HEK293 (cell line): ENCODE measurements at regions not wholly inside any gene's neighbourhood (a gene's known extent, or its start where the extent isn't known, plus 50 kb on each side); places are given as distances from the start of the nearest gene placed in this dataset.

Experiments
- CTCF ChIA-PET: fragments of 350-600 bp; formaldehyde crosslinking; extraction: SDS; loops from one replicate; lab custom pipeline; 2021; ENCODE audit warnings: antibody characterized with exemption; lab: Yijun Ruan, JAX
- POLR2A ChIA-PET: fragments of 300-600 bp; formaldehyde crosslinking; extraction: SDS; loops from one replicate; lab custom pipeline; 2020; ENCODE audit warnings: antibody characterized with exemption, inconsistent platforms; lab: Yijun Ruan, JAX
- H3K27ac ChIP-seq: fragments of 200-500 bp; sonication (Bioruptor generic); 2 replicates; pipeline ENCODE4 v1.5.1; 2014; ENCODE audit warnings: low read depth, low read length, control low read depth, inconsistent platforms; ENCODE audit errors: extremely low read depth
- H3K36me3 ChIP-seq, 2 experiments: fragments of 200-500 bp in 1 of 2; sonication (Bioruptor generic) in 1 of 2; 1 replicate in 1 of 2; 2 replicates in 1 of 2; pipeline ENCODE4 v1.5.1; 2014 to 2017; ENCODE audit warnings: inconsistent platforms in 2 of 2, low read length in 2 of 2; ENCODE audit not compliant: control insufficient read depth in 2 of 2, insufficient read depth in 1 of 2
- H3K4me1 ChIP-seq: fragments of 200-500 bp; sonication (Bioruptor generic); 2 replicates; pipeline ENCODE4 v1.5.1; 2014; ENCODE audit warnings: mild to moderate bottlenecking, low read length, inconsistent platforms; ENCODE audit not compliant: control insufficient read depth, insufficient read depth
- H3K4me3 ChIP-seq: 2 replicates; pipeline ENCODE4 v1.5.1; 2011; ENCODE audit warnings: low read depth, mild to moderate bottlenecking, control low read depth, low read length, moderate library complexity
- H3K9me3 ChIP-seq: fragments of 200-500 bp; sonication (Bioruptor generic); 2 replicates; pipeline ENCODE4 v1.5.1; 2014; ENCODE audit warnings: low read depth, low read length, inconsistent platforms; ENCODE audit not compliant: control insufficient read depth, insufficient read depth
- BCL11B ChIP-seq: fragments of 450-650 bp; formaldehyde crosslinking; IDR thresholded peaks from 2 replicates; pipeline ENCODE4 v1.5.1; 2016; ENCODE audit warnings: low read depth, missing biosample characterization, missing genetic modification characterization
- FEZF1 ChIP-seq: fragments of 450-650 bp; formaldehyde crosslinking; IDR thresholded peaks from 2 replicates; pipeline ENCODE4 v1.5.1; 2016; ENCODE audit warnings: missing biosample characterization, missing genetic modification characterization
- GFI1B ChIP-seq: fragments of 450-650 bp; formaldehyde crosslinking; IDR thresholded peaks from 2 replicates; pipeline ENCODE4 v1.5.1; 2016; ENCODE audit warnings: missing biosample characterization, missing genetic modification characterization
- HOXA7 ChIP-seq: sonication (generic); formaldehyde crosslinking; IDR thresholded peaks from 2 replicates; pipeline ENCODE4 v1.8.1; 2022; ENCODE audit warnings: missing genetic modification reagents, borderline replicate concordance
- KLF9 ChIP-seq: fragments of 450-650 bp; formaldehyde crosslinking; IDR thresholded peaks from 2 replicates; pipeline ENCODE4 v1.5.1; 2016; ENCODE audit warnings: missing biosample characterization, missing genetic modification characterization, low read depth
- SP7 ChIP-seq: fragments of 450-650 bp; formaldehyde crosslinking; IDR thresholded peaks from 2 replicates; pipeline ENCODE4 v1.5.1; 2016; ENCODE audit warnings: missing biosample characterization, missing genetic modification characterization
- YY1 ChIP-seq: fragments of 450-650 bp; formaldehyde crosslinking; IDR thresholded peaks from 2 replicates; pipeline ENCODE4 v1.5.1; 2018; ENCODE audit warnings: missing biosample characterization, missing genetic modification characterization
- ZNF114 ChIP-seq: fragments of 450-650 bp; formaldehyde crosslinking; IDR thresholded peaks from 2 replicates; pipeline ENCODE4 v1.5.0; 2017; ENCODE audit warnings: missing biosample characterization, missing genetic modification characterization
- ZNF510 ChIP-seq: fragments of 450-650 bp; formaldehyde crosslinking; IDR thresholded peaks from 2 replicates; pipeline ENCODE4 v1.5.1; 2018; ENCODE audit warnings: mild to moderate bottlenecking, missing genetic modification characterization, missing biosample characterization; ENCODE audit not compliant: insufficient replicate concordance
- ZNF660 ChIP-seq: fragments of 450-650 bp; IDR thresholded peaks from 2 replicates; pipeline ENCODE4 v1.5.1; 2018; ENCODE audit warnings: missing biosample characterization, mild to moderate bottlenecking, missing genetic modification characterization
- ZNF677 ChIP-seq: fragments of 450-650 bp; IDR thresholded peaks from 2 replicates; pipeline ENCODE4 v1.5.0; 2018; ENCODE audit warnings: missing biosample characterization, mild to moderate bottlenecking, missing genetic modification characterization, moderate library complexity
- ZNF701 ChIP-seq: fragments of 450-650 bp; formaldehyde crosslinking; IDR thresholded peaks from 2 replicates; pipeline ENCODE4 v1.5.1; 2016; ENCODE audit warnings: missing biosample characterization, missing genetic modification characterization
- ZSCAN16 ChIP-seq: fragments of 450-650 bp; formaldehyde crosslinking; IDR thresholded peaks from 2 replicates; pipeline ENCODE4 v1.5.1; 2016; ENCODE audit warnings: missing biosample characterization, missing genetic modification characterization
- TF ChIP-seq, protein P1 (sequence below): IDR thresholded peaks from 2 replicates; pipeline ENCODE4 v1.6.1; 2011; ENCODE audit warnings: mild to moderate bottlenecking, low read depth, low read length, borderline replicate concordance
- TF ChIP-seq, protein P2 (sequence below): fragments of 450-650 bp; formaldehyde crosslinking; IDR thresholded peaks from 2 replicates; pipeline ENCODE4 v1.5.1; 2016; ENCODE audit warnings: missing biosample characterization, missing genetic modification characterization
- TF ChIP-seq, protein P3 (sequence below): fragments of 450-650 bp; formaldehyde crosslinking; IDR thresholded peaks from 2 replicates; pipeline ENCODE4 v1.5.1; 2016; ENCODE audit warnings: missing biosample characterization, missing genetic modification characterization
- TF ChIP-seq, protein P4 (sequence below): fragments of 450-650 bp; formaldehyde crosslinking; IDR thresholded peaks from 2 replicates; pipeline ENCODE4 v1.5.1; 2016; ENCODE audit warnings: missing biosample characterization, missing genetic modification characterization
- TF ChIP-seq, protein P5 (sequence below): fragments of 450-650 bp; formaldehyde crosslinking; IDR thresholded peaks from 2 replicates; pipeline ENCODE4 v1.5.1; 2016; ENCODE audit warnings: missing biosample characterization, missing genetic modification characterization
- TF ChIP-seq, protein P6 (sequence below): sonication (generic); formaldehyde crosslinking; IDR thresholded peaks from 2 replicates; pipeline ENCODE4 v1.8.1; 2022; ENCODE audit warnings: mild to moderate bottlenecking, moderate library complexity, missing genetic modification reagents

DNA sequence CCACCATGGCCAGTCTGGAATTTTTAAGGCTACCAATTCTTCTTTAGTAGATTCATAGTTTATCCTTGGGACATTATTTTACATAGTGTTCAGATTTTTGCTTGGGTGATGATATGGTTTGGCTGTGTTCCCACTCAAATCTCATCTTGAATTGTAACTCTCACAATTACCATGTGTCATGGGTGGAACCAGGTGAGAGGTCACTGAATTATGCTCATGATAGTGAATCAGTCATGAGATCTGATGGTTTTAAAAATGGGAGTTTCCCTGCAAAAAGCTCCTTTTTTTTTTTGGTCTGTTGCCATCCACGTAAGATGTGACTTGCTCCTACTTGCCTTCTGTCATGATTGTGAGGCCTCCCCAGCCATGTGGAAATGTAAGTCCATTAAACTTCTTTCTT lies 163.9 kb downstream of the GABRG2 start:
- ChIA-PET POLR2A (no interaction called here), CTCF (no interaction called here)
- H3K27ac ChIP-seq, result no peak overlapping the region
- H3K9me3 ChIP-seq, result no peaks in the 10 kb centered on the region
- TF ChIP-seq ZNF660 (tag by site-specific recombination), result no peak
- TF ChIP-seq, protein P1, sequence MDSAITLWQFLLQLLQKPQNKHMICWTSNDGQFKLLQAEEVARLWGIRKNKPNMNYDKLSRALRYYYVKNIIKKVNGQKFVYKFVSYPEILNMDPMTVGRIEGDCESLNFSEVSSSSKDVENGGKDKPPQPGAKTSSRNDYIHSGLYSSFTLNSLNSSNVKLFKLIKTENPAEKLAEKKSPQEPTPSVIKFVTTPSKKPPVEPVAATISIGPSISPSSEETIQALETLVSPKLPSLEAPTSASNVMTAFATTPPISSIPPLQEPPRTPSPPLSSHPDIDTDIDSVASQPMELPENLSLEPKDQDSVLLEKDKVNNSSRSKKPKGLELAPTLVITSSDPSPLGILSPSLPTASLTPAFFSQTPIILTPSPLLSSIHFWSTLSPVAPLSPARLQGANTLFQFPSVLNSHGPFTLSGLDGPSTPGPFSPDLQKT, result no peak
- TF ChIP-seq, protein P2, sequence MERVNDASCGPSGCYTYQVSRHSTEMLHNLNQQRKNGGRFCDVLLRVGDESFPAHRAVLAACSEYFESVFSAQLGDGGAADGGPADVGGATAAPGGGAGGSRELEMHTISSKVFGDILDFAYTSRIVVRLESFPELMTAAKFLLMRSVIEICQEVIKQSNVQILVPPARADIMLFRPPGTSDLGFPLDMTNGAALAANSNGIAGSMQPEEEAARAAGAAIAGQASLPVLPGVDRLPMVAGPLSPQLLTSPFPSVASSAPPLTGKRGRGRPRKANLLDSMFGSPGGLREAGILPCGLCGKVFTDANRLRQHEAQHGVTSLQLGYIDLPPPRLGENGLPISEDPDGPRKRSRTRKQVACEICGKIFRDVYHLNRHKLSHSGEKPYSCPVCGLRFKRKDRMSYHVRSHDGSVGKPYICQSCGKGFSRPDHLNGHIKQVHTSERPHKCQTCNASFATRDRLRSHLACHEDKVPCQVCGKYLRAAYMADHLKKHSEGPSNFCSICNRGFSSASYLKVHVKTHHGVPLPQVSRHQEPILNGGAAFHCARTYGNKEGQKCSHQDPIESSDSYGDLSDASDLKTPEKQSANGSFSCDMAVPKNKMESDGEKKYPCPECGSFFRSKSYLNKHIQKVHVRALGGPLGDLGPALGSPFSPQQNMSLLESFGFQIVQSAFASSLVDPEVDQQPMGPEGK (tag by site-specific recombination), result no peak
- TF ChIP-seq YY1 (tag by site-specific recombination), result no peak
- TF ChIP-seq HOXA7 (CRISPR knock-in tag), result no peak
- TF ChIP-seq, all 188 proteins: peak for 0
- no peak overlapping the region for H3K4me3 ChIP-seq
- no peaks in the 10 kb centered on the region for H3K4me1 ChIP-seq
- no peaks in the 10 kb centered on the region for H3K36me3 ChIP-seq

DNA sequence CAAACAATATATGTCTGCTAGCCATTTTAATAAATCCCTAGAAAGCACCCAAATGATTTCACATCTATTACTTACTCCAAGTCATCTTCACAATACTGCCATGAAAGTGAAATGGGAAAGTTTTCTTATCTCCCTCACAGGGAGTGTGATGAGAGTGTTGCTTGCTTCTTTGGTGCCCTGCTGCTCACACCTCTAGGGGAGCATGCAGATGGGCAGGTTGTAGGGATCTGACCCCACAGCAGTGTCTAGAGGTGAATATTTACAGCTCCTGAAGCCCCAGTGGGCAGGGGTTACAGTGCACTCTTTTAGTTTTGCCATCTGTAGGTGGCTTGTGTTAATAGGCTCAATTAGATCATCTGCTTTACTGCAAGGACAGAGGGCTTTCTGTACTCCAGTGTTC lies 173.2 kb downstream of the GABRG2 start:
- H3K4me3 ChIP-seq, result no peak overlapping the region
- ChIA-PET CTCF (no interaction called here), POLR2A (no interaction called here)
- H3K27ac ChIP-seq, result no peak overlapping the region
- no peaks in the 10 kb centered on the region for H3K36me3 ChIP-seq
- H3K9me3 ChIP-seq, result no peaks in the 10 kb centered on the region
- TF ChIP-seq ZNF701 (tag by site-specific recombination) (no peak), ZNF677 (tag by site-specific recombination) (no peak), ZNF510 (tag by site-specific recombination) (no peak), GFI1B (no peak), SP7 (tag by site-specific recombination) (no peak), ZNF114 (tag by site-specific recombination) (no peak)
- TF ChIP-seq, protein P3, sequence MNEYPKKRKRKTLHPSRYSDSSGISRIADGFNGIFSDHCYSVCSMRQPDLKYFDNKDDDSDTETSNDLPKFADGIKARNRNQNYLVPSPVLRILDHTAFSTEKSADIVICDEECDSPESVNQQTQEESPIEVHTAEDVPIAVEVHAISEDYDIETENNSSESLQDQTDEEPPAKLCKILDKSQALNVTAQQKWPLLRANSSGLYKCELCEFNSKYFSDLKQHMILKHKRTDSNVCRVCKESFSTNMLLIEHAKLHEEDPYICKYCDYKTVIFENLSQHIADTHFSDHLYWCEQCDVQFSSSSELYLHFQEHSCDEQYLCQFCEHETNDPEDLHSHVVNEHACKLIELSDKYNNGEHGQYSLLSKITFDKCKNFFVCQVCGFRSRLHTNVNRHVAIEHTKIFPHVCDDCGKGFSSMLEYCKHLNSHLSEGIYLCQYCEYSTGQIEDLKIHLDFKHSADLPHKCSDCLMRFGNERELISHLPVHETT (tag by site-specific recombination), result no peak
- TF ChIP-seq, protein P4, sequence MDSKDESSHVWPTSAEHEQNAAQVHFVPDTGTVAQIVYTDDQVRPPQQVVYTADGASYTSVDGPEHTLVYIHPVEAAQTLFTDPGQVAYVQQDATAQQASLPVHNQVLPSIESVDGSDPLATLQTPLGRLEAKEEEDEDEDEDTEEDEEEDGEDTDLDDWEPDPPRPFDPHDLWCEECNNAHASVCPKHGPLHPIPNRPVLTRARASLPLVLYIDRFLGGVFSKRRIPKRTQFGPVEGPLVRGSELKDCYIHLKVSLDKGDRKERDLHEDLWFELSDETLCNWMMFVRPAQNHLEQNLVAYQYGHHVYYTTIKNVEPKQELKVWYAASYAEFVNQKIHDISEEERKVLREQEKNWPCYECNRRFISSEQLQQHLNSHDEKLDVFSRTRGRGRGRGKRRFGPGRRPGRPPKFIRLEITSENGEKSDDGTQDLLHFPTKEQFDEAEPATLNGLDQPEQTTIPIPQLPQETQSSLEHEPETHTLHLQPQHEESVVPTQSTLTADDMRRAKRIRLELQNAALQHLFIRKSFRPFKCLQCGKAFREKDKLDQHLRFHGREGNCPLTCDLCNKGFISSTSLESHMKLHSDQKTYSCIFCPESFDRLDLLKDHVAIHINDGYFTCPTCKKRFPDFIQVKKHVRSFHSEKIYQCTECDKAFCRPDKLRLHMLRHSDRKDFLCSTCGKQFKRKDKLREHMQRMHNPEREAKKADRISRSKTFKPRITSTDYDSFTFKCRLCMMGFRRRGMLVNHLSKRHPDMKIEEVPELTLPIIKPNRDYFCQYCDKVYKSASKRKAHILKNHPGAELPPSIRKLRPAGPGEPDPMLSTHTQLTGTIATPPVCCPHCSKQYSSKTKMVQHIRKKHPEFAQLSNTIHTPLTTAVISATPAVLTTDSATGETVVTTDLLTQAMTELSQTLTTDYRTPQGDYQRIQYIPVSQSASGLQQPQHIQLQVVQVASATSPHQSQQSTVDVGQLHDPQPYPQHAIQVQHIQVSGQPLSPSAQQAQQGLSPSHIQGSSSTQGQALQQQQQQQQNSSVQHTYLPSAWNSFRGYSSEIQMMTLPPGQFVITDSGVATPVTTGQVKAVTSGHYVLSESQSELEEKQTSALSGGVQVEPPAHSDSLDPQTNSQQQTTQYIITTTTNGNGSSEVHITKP (tag by site-specific recombination), result no peak
- H3K4me1 ChIP-seq, result no peaks in the 10 kb centered on the region

DNA sequence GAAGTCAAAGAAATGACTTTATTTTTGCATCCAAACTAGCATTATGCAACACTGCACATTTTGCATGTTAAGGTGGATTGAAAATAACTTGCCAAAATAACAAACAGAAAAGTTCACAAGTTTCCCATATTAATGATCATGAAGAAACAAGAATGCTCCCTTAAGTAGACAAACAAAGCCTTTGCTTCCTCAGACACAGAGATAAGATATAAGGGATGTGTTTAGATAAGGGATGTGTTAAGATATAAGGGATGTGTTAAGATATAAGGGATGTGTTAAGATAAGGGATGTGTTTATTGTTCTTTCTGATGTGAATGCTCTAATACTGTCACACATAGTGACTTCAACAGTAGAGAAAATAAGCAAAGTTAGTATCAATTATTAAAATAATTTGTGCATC lies 174.8 kb downstream of the GABRG2 start:
- H3K9me3 ChIP-seq, result no peaks in the 10 kb centered on the region
- no peaks in the 10 kb centered on the region for H3K36me3 ChIP-seq
- POLR2A ChIA-PET, result no interaction called here
- CTCF ChIA-PET, result no interaction called here
- H3K4me1 ChIP-seq, result no peaks in the 10 kb centered on the region
- no peak overlapping the region for H3K27ac ChIP-seq
- no peak overlapping the region for H3K4me3 ChIP-seq
- no peak for TF ChIP-seq BCL11B
- TF ChIP-seq KLF9 (tag by site-specific recombination), result no peak
- no peak for TF ChIP-seq FEZF1 (tag by site-specific recombination)
- TF ChIP-seq, protein P5, sequence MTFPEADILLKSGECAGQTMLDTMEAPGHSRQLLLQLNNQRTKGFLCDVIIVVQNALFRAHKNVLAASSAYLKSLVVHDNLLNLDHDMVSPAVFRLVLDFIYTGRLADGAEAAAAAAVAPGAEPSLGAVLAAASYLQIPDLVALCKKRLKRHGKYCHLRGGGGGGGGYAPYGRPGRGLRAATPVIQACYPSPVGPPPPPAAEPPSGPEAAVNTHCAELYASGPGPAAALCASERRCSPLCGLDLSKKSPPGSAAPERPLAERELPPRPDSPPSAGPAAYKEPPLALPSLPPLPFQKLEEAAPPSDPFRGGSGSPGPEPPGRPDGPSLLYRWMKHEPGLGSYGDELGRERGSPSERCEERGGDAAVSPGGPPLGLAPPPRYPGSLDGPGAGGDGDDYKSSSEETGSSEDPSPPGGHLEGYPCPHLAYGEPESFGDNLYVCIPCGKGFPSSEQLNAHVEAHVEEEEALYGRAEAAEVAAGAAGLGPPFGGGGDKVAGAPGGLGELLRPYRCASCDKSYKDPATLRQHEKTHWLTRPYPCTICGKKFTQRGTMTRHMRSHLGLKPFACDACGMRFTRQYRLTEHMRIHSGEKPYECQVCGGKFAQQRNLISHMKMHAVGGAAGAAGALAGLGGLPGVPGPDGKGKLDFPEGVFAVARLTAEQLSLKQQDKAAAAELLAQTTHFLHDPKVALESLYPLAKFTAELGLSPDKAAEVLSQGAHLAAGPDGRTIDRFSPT (tag by site-specific recombination), result no peak
- no peak for TF ChIP-seq ZSCAN16
- TF ChIP-seq, protein P6, sequence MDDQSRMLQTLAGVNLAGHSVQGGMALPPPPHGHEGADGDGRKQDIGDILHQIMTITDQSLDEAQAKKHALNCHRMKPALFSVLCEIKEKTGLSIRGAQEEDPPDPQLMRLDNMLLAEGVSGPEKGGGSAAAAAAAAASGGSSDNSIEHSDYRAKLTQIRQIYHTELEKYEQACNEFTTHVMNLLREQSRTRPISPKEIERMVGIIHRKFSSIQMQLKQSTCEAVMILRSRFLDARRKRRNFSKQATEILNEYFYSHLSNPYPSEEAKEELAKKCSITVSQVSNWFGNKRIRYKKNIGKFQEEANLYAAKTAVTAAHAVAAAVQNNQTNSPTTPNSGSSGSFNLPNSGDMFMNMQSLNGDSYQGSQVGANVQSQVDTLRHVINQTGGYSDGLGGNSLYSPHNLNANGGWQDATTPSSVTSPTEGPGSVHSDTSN (CRISPR knock-in tag), result no peak
- TF ChIP-seq, protein P3 (tag by site-specific recombination), result no peak
